HG03354 (cell line): ENCODE measurements at regions not wholly inside any gene's neighbourhood (a gene's known extent, or its start where the extent isn't known, plus 50 kb on each side); places are given as distances from the start of the nearest gene placed in this dataset.
"Not testable (repeated sequence)": the region's sequence is repeated elsewhere in the genome, so short reads cannot be mapped to it uniquely, and the experiment has no call there.

ENCODE experiments used
- ATAC-seq: cut with Tn5 transposase; IDR thresholded peaks from one replicate; pipeline ENCODE4 v1.9.1; 2021; ENCODE audit warnings: mild to moderate bottlenecking; ENCODE audit not compliant: unreplicated experiment, poor library complexity, severe bottlenecking

DNA sequence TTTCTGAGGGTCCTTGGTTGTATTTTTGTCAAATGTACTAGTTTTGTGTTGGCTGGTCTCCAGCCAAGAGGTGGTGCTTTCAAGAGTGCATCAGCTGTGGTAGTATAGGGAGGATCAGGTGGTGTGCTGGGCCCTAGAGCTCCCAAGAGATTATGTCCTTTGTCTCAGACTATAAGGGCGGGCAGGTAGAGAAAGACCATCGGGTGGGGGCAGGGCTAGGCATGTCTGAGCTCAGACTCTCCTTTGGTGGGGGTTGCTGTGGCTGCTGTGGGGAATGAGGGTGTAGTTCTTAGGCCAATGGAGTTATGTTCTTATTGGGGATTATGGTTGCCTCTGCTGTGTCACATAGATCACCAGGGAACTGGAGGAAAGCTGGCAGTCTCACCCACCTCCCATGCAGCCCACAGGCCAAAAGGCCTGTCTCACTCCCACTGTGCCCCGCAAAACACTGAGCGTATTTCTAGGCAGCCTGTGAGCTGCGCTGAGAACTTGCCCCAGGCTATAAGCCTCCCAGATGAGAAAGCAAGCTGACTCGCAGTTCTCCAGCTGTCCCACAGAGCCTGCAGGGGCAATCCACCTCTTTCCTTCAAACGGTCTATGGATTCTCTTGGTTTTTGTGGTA lies 1066.7 kb downstream of the GRM8 start:
- no peak for ATAC-seq

DNA sequence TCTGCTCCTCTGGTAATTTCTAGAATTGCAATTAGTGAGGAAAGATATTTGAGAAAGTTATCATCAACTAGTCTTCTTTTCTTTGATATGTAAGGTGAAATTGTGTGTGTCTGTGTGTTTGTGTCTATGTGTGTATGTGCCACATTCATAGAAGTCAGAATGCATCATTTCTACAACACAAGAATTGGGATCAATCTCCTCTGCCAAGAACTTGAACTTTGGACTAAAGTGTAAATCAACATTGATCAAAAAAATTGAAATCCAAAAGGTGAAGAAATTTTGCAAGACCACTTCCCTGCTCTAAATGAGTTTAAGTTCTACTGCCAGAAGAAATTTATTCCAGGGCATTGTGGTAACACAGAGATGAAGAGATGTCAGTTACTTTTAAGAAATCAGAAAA lies 1072.8 kb downstream of the GRM8 start:
- no peak for ATAC-seq

DNA sequence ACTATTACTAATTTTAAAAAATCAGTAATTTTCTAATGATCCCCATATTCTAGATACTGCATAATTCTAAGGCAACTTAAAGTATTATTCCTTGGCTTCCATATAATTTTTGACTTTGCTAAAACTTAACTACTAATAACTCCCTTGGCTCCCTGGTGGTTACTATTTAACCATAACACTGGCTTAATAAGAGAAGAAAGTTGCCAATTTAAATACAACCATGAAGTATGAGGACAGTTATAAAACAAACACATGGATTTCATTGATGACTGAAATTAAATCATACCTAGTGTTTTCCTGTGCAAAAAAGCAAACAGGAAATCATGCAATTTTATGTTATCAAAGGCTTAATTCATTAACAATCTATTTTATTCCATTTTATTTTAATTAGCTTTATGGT lies 1073.9 kb downstream of the GRM8 start:
- ATAC-seq: no peak

DNA sequence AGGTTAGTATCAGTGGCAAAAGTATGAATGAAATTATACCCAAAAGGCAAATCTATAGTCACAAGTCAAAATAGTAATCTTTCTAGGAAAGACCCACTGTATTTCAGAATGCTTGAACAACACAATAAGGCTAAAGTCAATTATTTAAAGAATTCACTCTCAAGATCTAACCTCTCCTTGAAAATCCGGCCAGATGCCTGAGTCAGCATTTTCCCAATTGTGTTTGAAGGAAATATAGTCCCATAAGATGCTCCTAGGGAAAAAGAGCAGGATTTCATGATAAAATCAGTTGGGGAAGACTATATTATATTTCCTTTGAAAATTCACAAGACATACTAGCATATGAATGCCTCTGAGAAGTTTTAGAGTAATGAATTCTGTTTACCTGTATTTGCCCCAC lies 1075.0 kb downstream of the GRM8 start:
- no peak for ATAC-seq

DNA sequence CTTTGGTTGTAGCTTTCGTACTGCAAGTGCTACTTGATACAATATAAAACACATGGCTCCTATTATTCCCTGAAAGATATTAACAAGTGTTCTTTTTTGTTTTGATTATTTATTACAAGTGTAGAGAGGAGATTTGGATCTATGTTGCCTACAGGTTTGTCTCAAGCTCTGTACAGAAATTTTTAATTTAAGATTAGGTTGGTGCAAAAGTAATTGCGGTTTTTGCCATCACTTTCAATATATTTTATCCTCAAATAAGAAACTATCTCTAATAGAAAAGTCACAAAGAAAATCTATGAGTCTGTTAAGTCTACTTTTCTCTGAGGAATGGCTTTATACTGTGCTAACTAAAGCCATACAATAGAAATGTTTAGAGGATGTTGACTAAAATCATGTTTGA lies 1086.1 kb downstream of the GRM8 start:
- ATAC-seq: no peak

DNA sequence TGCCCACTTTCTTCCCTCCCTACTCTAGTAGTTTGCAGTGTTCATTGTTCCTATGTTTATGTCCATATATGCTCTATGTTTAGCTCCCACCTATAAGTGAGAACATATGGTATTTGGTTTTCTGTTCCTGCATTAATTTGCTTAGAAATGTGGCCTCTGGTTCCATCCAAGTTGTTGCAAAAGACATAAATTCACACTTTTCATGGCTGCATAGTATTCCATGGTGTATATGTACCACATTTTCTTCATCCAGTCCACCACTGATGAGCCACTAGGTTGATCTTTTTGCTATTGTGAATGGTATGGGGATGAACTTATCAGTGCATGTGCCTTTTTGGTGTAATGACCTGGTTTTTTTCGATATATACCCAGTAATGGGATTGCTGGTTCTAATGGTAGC lies 1089.1 kb downstream of the GRM8 start:
- no peak for ATAC-seq

DNA sequence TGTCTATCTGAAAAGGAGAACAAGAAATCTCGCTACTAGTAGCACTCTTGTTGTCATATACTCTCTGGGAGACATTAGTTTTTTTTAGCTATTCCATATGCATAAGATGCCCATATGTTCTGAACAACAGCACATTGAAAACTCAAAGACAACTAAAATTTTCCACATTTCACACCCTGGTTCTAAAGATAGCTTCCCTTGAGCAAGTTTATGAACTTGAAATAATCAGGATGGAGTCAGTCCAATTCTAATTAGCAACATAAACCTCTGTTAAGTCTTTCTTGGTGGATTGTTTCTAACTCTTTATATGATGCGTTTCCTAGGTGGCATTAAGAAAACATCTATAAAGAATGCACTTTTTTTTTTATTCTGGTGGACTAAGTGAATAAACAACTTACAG lies 1095.3 kb downstream of the GRM8 start:
- no peak for ATAC-seq

DNA sequence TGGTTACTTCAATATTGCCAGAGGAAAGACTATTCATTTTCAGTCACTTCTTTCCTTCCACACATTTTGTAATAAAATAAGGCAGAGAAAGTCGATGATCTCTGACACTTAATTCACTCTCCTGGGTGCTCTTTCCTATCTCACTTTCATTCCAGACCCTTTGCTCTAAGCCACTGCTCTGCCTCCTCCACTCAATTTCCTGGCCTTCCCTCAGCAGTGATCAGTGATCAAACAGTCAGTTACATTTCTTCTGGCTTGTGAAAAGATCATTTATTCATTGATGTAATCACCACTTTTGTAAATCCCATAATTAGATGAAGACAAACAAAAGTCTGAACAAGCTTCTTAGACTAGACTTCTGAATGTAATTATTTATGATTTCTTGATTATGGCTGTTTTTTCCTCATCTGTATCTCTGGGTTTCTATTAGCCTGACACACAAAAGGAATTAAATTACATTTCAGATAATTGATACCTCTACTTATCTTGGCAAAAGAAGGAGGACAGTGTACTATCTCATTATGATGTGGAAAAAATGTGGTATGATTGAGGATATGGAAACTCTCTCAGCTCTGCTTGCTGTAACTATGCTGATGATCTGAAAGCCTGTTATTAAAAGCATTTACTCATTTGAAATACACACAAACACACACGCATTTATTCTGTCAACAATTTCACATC lies 1102.3 kb downstream of the GRM8 start:
- ATAC-seq: no peak

DNA sequence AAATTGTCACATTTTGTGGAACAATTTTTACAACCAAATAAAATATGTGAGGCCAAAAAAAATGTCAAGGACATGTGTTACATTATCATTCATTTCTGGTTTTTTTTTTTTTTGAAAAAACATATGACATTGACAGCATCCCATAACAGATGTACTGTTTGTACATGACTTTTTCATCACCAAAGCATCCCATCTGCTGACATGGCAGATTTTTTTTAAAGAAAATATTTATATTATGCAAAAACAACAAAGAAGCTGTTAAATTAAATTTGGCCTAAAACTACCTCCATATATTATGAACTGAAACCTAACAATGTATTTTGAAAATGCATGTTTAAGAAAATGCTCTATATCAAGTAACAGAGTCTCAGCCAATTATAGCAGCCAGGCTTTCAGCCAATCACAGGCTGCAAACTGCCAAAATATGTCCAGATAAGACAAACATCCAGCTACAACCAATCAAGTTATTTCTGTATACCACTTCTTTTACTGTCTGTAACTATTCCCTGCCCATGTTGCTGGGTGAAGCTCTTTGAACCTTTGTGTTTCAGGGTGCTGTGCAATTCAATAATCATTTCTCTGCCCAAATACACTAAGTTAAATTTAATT lies 1111.8 kb downstream of the GRM8 start:
- ATAC-seq: no peak

DNA sequence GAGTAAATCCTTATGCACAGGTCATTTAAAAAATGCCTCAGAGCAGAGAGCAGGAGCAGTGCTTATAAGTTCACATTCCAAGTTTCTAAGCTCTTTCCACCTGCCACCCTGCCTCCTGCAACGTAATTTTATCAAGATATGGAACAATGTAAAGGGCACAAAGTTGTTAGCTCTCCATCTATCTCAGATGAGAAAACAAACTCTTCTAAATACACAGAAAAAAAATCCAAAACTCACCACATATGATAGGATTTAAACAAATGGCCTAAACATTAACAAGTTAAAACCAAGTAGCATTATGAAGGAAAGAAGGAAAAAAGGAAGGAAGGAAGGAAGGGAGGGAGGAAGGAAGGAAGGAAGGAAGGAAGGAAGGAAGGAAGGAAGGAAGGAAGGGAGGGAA lies 1132.8 kb downstream of the GRM8 start:
- no peak for ATAC-seq

DNA sequence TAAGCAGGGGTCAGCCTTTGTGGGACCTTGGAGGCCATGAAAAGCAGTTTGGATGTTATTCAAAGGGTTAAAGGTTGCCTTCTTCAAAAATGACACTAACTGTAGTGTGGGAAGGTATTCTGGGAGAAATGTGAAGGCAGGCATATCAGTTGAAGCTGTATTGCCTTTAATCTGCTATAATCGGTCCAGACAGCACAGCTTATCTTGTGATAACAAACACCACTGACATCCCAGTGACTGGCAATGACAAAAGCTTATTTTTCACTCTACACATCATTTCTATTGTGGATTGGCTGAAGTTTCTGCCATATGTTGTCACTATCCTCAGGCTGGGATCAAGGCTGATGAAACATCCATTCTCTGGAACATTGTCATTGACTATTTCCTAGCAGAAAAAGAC lies 1149.2 kb downstream of the GRM8 start:
- ATAC-seq: no peak

DNA sequence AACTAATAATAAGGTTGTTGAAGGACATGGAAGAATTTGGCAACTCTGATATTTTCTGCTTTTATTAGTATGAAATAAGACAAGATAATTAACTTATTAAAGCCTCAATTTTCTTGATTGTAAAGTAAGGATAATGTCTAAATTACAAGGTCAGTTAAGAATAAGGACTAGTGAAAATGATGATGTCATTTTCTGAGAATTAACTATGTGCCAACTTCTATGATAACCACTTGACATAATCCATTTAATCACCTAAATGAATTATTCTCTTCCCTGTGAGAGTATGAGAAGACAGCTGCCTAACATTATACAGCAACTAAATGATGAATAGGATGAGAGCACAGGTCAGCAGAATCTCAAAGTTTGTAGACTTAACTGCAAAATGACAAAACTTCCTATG lies 1153.4 kb upstream of the POT1 start:
- no peak for ATAC-seq

DNA sequence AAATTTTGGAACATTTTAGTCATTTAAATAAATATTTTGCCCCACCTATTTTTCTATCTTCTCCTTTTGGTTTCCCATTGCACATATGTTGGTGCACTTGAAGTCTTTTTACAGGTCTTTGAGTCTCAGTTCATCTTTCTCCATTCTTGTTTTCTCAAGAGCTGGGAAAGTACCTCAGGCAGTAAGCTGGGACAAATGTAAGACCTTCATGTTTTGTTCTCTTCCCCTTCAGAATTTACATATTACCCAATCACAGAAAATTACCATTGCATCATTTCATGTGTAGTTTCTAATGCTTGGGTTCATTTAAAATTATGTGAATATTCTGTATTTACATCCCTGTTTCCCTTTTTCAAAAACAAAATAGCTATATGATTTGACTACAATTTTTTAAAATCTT lies 1150.0 kb upstream of the POT1 start:
- no peak for ATAC-seq

DNA sequence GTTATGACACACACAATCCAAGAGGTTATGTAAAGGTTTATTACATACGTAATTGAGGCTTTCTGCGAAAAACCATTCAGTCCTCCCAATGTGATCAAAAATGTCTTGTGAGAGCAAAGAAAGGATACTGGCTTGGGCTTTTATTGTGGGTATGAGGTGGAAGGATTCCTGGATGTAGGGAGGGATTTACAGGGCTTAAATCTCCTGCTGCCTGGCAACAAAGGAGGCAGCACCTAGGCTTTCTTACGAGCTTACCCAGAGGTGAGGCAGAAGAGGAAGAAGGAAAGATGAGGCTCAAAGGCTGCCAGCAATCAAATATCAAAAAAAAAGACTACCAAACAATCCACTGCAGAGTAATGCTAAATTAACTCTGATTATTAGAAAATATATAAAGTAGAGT lies 1149.5 kb upstream of the POT1 start:
- ATAC-seq: no peak

DNA sequence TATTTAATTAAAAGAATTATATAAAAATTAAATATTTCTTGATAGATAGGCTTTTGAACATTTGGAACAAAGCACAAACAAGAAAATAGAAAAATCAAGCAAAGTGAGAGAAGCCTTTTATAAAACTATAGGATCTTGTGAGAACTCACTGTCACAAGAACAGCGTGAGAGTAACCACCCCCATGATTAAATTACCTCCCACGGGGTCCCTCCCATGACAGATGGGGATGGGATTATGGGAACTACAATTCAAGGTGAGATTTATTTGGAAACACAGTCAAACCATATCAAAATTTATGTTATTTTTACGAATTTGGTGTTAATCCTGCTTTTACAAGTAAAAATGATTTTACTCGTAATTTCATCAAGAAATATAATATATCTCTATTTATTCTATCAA lies 1136.1 kb upstream of the POT1 start:
- no peak for ATAC-seq

DNA sequence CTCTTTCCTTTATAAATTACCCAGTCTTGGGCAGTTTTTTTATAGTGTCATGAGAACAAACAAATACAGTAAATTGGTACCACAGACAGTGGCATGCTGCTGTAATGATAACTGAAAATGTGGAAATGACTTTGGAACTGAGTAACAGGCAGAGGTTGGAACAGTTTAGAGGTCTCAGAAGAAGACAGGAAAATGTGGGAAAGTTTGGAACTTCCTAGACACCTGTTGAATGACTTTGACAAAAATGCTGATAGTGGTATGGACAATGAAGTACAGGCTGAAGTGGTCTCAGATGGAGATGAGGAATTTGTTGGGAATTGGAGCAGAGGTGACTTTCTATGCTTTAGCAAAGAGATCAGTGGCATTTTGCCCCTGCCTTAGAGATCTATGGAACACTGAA lies 1128.4 kb upstream of the POT1 start:
- no peak for ATAC-seq

DNA sequence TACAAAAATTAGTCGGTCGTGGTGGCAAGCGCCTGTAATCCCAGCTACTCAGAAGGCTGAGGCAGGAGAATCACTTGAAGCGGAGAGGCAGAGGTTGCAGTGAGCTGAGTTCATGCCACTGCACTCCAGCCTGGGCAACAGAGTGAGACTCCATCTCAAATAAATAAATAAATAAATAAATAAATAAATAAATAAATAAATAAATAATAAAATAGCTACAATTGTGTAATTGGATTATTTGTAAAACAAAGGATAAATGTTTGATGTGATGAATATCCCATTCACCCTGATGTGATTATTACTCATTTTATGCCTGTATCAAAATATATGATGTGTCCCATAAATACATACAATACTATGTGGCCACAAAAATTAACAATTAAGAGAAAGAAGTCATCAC lies 1127.0 kb upstream of the POT1 start:
- not testable (repeated sequence) for ATAC-seq

DNA sequence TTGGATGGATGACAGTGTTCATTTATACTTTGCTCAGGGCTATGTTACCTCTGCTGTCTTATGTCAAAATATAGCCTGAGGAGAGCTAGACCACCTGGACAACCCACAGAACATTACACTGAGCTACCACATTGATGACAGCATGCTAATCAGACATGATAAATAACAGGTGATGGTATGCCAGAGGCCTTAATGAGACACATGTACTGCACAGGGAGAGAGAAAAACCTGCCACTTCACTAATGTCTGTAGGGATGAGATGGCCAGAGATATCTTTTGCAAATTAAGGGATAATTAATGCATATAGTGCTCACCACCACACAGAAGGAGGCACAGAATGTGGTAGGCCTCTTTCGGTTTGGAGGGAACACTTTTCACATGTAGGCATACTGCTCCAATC lies 1122.6 kb upstream of the POT1 start:
- ATAC-seq: no peak

DNA sequence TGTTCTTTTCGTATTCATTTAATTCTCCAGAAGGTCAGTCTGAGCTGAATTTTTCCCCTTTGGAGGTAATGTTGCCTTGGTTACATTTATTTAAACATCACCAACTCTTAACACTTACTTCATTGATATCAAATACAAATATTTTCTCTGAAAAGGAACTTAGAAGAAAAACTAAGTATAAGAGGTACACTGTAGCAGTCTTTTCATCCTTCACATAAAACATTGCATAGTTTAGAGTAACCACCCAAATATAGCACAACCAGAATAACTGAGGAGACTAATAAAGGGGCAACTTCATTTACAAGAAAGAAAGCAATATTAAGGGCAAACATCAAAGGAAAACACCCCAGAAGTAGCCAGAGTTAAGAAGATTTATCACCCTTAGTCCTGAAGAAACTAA lies 1115.0 kb upstream of the POT1 start:
- ATAC-seq: no peak

DNA sequence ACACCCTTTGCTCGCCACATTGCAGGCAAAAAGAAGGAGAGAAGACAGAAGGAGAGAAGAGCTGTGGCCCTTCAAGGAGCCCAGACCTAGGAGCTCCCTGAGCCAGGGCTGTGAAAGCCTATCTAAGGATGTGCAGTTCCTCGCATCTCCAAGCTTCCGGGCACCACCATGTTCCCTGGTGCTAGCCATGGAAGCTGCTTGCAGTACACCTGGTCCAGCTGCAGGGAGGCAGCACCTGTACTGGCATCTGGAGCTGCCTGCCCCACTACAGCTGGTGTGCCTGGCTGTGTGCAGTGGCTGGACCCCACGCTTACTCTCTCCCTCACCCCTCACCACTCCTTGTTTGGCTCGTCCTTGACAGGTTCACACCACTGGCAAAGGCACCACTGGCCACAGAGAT lies 1111.8 kb upstream of the POT1 start:
- no peak for ATAC-seq
